ENCODE measurements at regions not wholly inside any gene's neighbourhood (a gene's known extent, or its start where the extent isn't known, plus 50 kb on each side); places are given as distances from the start of the nearest gene placed in this dataset.

- Histone ChIP-seq H3K79me2 (replicated peaks; ENCODE audit: insufficient read depth, low read length) (no peaks in the 10 kb centered on the region), H4K20me1 (ENCODE audit: insufficient read depth) (no peaks in the 10 kb centered on the region), H3K4me3 (ENCODE audit: low read length) (no peak overlapping the region), H3K9me2 (ENCODE audit: insufficient read depth, low read length) (no peaks in the 10 kb centered on the region), H3K9ac (ENCODE audit: low read length) (no peak overlapping the region), H3K27me3 (ENCODE audit: insufficient read depth, low read depth, low read length) (no peaks in the 10 kb centered on the region), H3F3A (ENCODE audit: insufficient read depth, low read length, poor library complexity, severe bottlenecking) (no peaks in the 10 kb centered on the region), H2AFZ (ENCODE audit: low read depth, low read length) (no peak overlapping the region), H3K36me3 (ENCODE audit: insufficient read depth, low read length) (no peaks in the 10 kb centered on the region), H3K9me3 (ENCODE audit: low read length) (no peaks in the 10 kb centered on the region), H3K4me2 (ENCODE audit: low read length) (no peak overlapping the region), H3K27ac (ENCODE audit: low read length) (no peak overlapping the region)
- TF ChIP-seq POLR2AphosphoS5 (IDR thresholded peaks at IDR 0.05) (no peak), RAD21 (conservative IDR thresholded peaks at IDR 0.05) (no peak), SMC3 (conservative IDR thresholded peaks at IDR 0.05; ENCODE audit: poor library complexity) (no peak), MXI1 (conservative IDR thresholded peaks at IDR 0.05; ENCODE audit: poor library complexity, severe bottlenecking) (no peak), EP300 (conservative IDR thresholded peaks at IDR 0.05; ENCODE audit: poor library complexity, severe bottlenecking) (no peak), EZH2 (IDR thresholded peaks at IDR 0.05; ENCODE audit: borderline replicate concordance, insufficient read depth, low read length, poor library complexity, severe bottlenecking) (no peak)
- TF ChIP-seq, protein P1, sequence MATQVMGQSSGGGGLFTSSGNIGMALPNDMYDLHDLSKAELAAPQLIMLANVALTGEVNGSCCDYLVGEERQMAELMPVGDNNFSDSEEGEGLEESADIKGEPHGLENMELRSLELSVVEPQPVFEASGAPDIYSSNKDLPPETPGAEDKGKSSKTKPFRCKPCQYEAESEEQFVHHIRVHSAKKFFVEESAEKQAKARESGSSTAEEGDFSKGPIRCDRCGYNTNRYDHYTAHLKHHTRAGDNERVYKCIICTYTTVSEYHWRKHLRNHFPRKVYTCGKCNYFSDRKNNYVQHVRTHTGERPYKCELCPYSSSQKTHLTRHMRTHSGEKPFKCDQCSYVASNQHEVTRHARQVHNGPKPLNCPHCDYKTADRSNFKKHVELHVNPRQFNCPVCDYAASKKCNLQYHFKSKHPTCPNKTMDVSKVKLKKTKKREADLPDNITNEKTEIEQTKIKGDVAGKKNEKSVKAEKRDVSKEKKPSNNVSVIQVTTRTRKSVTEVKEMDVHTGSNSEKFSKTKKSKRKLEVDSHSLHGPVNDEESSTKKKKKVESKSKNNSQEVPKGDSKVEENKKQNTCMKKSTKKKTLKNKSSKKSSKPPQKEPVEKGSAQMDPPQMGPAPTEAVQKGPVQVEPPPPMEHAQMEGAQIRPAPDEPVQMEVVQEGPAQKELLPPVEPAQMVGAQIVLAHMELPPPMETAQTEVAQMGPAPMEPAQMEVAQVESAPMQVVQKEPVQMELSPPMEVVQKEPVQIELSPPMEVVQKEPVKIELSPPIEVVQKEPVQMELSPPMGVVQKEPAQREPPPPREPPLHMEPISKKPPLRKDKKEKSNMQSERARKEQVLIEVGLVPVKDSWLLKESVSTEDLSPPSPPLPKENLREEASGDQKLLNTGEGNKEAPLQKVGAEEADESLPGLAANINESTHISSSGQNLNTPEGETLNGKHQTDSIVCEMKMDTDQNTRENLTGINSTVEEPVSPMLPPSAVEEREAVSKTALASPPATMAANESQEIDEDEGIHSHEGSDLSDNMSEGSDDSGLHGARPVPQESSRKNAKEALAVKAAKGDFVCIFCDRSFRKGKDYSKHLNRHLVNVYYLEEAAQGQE (IDR thresholded peaks at IDR 0.05; ENCODE audit: borderline replicate concordance), result no peak
Measured at GRCh38 chr5:23639326-23639725, 131.9 kb downstream of the PRDM9 start.

GRCh38 chr5:23648656-23649055 lies 141.2 kb downstream of the PRDM9 start:
- no peaks in the 10 kb centered on the region for H3K36me3 ChIP-seq (ENCODE audit: insufficient read depth, low read length)
- TF ChIP-seq MXI1 (conservative IDR thresholded peaks at IDR 0.05; ENCODE audit: poor library complexity, severe bottlenecking) (no peak), SMC3 (conservative IDR thresholded peaks at IDR 0.05; ENCODE audit: poor library complexity) (no peak), EP300 (conservative IDR thresholded peaks at IDR 0.05; ENCODE audit: poor library complexity, severe bottlenecking) (no peak), CTCF (IDR thresholded peaks at IDR 0.05; ENCODE audit: poor library complexity, severe bottlenecking) (no peak), POLR2AphosphoS5 (IDR thresholded peaks at IDR 0.05) (no peak), EZH2 (IDR thresholded peaks at IDR 0.05; ENCODE audit: borderline replicate concordance, insufficient read depth, low read length, poor library complexity, severe bottlenecking) (no peak), RAD21 (conservative IDR thresholded peaks at IDR 0.05) (no peak), TAF1 (IDR thresholded peaks at IDR 0.05; ENCODE audit: low read depth) (no peak)
- TF ChIP-seq, protein P1 (IDR thresholded peaks at IDR 0.05; ENCODE audit: borderline replicate concordance), result no peak

More at GRCh38 chr5:23648656-23649055, 141.2 kb downstream of the PRDM9 start:
- Histone ChIP-seq H3K4me3 (ENCODE audit: low read length) (no peak overlapping the region), H3K27ac (ENCODE audit: low read length) (no peak overlapping the region), H3K4me2 (ENCODE audit: low read length) (no peak overlapping the region), H2AFZ (ENCODE audit: low read depth, low read length) (no peak overlapping the region), H3K9me3 (ENCODE audit: low read length) (no peaks in the 10 kb centered on the region), H3F3A (ENCODE audit: insufficient read depth, low read length, poor library complexity, severe bottlenecking) (no peaks in the 10 kb centered on the region), H3K9me2 (ENCODE audit: insufficient read depth, low read length) (no peaks in the 10 kb centered on the region), H3K79me2 (replicated peaks; ENCODE audit: insufficient read depth, low read length) (no peaks in the 10 kb centered on the region), H3K27me3 (ENCODE audit: insufficient read depth, low read depth, low read length) (no peaks in the 10 kb centered on the region), H4K20me1 (ENCODE audit: insufficient read depth) (no peaks in the 10 kb centered on the region), H3K9ac (ENCODE audit: low read length) (no peak overlapping the region)
